Fibroblast of mammary gland (primary cell): ENCODE measurements at regions not wholly inside any gene's neighbourhood (a gene's known extent, or its start where the extent isn't known, plus 50 kb on each side); places are given as distances from the start of the nearest gene placed in this dataset.
"Not testable (repeated sequence)": the region's sequence is repeated elsewhere in the genome, so short reads cannot be mapped to it uniquely, and the experiment has no call there.

ENCODE experiments used
- DNase-seq: peaks from one replicate; pipeline ENCODE4 v3.0.0-alpha.2; 2010; ENCODE audit warnings: low read depth
- H3K4me3 ChIP-seq: 2 replicates; pipeline ENCODE4 v1.5.1; 2011; ENCODE audit warnings: low read depth, mild to moderate bottlenecking, low read length, moderate library complexity; ENCODE audit not compliant: control insufficient read depth
- CTCF ChIP-seq: conservative IDR thresholded peaks from 2 replicates; pipeline ENCODE4 v1.5.1; 2011; ENCODE audit warnings: low read depth, low read length, inconsistent platforms; ENCODE audit not compliant: control insufficient read depth, insufficient read depth

- no peak overlapping the region for H3K4me3 ChIP-seq
- DNase-seq = no peak
- TF ChIP-seq CTCF = no peak
These were observed 167.6 kb upstream of the POGK start for GRCh38 chr1:166671627-166672026.

GRCh38 chr1:166673722-166674121 is 165.6 kb upstream of the POGK start:
- no peak overlapping the region for H3K4me3 ChIP-seq
- DNase-seq = no peak
- no peak for TF ChIP-seq CTCF

- no peak overlapping the region for H3K4me3 ChIP-seq
- DNase-seq = no peak
- TF ChIP-seq CTCF = no peak
These were observed 164.1 kb upstream of the POGK start for GRCh38 chr1:166675213-166675612.

- H3K4me3 ChIP-seq = no peak overlapping the region
- TF ChIP-seq CTCF = no peak
- DNase-seq = no peak
These were observed 162.3 kb upstream of the POGK start for GRCh38 chr1:166676981-166677380.

- no peak for DNase-seq
- TF ChIP-seq CTCF = no peak
- no peak overlapping the region for H3K4me3 ChIP-seq
These were observed 159.9 kb upstream of the POGK start for GRCh38 chr1:166679369-166679768.

- H3K4me3 ChIP-seq = no peak overlapping the region
- no peak for TF ChIP-seq CTCF
- no peak for DNase-seq
These were observed 156.7 kb upstream of the POGK start for GRCh38 chr1:166682588-166682987.

- not testable (repeated sequence) for DNase-seq, H3K4me3 ChIP-seq
These were observed 154.6 kb upstream of the POGK start for GRCh38 chr1:166684669-166685068.
